Stimulated activated CD4-positive, alpha-beta T cell treated with anti-CD3 and anti-CD28 coated beads, Interleukin-1b, Interleukin-23, amount 100 ng/mL, for 1 hour (primary cell): ENCODE measurements at regions not wholly inside any gene's neighbourhood (a gene's known extent, or its start where the extent isn't known, plus 50 kb on each side); places are given as distances from the start of the nearest gene placed in this dataset.
"Not testable (repeated sequence)": the region's sequence is repeated elsewhere in the genome, so short reads cannot be mapped to it uniquely, and the experiment has no call there.

Experiments used
- DNase-seq, 2 donors: peaks; one replicate each; pipeline ENCODE4 v3.0.0-alpha.2; 2020; ENCODE audit warnings: low read depth in 2 of 2

DNA sequence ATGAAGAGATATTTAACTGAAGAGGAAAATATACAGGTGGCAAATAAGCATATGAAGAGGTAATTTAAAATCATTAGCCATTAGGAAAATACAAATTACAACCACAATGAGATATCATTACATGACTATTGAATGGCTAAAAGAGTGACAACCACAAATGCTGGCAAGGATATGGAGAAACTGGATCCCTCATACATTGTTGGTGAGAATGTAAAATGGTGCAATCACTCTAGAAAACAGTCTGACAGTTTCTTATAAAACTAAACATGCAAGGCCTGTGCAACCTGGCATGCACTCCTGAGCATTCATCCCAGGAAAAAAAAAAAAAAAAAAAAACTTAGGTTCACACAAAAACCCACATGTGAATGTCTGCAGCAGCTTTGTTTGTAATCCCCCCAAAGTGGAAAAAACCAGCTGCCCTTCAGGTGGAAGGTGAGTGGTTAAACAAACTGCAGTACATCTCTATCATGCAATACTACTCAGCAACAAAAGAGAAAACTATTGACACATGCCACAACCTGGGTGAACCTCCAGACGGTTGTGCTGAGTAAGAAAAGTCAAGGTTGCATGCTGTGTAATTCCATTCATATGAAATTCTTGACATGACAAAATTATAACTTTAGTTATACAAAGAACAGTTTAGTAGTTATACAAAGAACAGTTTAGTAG is 189.2 kb upstream of the IRF2BP2 start:
- DNase-seq = not testable (repeated sequence)

DNA sequence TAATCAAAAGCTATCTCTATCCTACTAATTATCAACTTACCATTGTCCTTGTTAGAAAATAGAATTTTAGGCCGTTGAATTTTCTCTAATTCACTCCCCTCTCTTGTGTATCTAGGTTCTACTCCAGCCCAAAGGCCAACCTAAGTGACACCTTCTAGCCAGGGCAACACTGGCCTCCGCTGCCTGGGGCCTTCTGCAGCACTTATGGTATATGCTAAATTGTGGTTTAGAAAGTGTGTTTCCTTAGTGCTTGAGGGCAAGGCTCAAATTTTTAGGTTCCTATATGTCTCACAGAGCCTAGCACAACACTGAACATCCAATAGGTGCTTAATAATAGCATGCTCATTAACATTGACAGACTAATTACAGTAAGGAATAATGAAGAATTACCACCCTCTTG is 187.2 kb upstream of the IRF2BP2 start:
- not testable (repeated sequence) for DNase-seq

DNA sequence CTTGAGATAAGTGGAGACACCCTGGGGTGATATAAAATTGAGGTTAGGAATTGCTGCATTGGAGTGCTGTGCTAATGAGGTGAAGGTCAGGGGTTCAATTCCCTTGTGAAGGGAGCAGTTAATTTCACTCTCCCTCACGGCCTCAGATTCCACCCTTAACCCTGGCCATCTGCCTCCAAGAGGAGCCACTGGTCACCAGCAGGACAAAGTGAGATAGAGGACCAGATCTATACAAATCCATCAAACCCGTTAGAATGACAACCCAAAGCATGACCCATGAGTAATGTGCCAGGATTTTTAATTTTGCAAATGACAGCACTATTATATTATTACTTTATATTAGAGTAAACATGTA is 186.4 kb upstream of the IRF2BP2 start:
- DNase-seq = not testable (repeated sequence)

DNA sequence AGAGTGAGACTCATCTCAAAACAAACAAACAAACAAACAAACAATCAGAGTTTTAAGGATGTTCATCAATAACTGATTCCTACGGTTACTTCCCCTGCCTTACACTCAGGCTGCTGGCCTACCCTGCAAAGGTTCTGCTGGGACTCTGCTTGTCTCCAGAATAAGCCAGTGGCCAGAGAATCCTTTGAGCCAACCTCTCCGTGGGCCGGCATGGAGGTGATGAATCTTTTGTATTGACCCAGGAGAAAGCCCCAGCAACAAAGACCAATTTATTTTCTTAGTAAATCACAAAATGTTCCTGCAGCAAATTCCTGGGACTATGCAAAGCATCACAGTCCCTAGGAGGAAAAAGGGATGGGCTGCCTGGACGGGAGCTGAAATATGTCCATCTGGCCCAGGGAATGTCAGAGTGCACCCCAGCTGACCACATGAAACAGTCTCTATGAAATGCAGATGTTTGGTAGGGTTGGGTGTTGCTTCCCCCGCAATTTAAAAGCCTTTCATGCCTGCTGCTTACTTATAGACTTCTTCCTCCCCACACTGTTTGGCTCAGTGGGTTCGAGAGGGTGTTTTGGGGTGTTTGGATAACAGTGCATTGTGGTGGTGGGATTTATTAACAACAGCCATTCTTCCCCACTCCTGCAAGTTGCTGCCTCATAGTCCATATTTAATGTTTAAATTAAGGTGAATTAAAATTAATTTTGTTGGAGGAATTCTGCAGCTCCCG is 185.9 kb upstream of the IRF2BP2 start:
- not testable (repeated sequence) for DNase-seq

DNA sequence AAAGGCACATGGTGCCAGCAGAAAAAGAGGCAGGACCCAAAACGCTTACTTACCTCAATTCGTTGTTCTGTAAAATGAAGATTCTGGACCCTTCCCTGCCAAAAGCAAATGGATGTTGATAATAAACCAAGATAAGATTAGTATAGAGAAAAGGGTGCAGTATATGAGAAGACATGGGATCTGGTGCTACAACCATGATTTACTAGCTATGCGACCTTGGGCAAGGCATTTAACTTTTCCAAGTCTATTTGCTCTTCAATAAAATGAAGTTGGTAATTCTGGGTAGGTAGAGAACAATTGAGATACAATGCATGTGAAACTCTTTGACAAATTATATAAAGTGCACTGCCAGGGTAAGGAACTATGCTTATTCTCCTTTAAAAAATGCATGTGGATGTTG is 185.0 kb upstream of the IRF2BP2 start:
- DNase-seq = not testable (repeated sequence)

DNA sequence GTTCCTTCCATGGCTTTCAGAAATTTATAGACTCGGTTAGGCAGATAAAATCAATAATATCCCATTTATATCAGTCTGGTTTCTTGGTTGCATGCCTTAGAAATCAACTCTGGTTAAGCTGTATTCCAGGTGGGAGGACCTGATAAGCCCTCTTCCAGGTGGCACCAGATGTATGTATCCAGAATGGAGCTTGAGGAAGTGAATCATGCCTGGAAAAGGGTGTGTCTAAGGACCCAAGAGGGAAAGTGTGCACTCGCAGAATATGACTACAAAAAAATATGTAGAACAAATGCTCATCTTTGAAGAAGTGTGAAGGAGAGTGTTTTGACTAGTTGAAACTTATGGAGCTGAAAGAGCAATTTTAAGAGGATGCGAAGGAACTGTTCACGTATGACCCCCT is 184.5 kb upstream of the IRF2BP2 start:
- not testable (repeated sequence) for DNase-seq

DNA sequence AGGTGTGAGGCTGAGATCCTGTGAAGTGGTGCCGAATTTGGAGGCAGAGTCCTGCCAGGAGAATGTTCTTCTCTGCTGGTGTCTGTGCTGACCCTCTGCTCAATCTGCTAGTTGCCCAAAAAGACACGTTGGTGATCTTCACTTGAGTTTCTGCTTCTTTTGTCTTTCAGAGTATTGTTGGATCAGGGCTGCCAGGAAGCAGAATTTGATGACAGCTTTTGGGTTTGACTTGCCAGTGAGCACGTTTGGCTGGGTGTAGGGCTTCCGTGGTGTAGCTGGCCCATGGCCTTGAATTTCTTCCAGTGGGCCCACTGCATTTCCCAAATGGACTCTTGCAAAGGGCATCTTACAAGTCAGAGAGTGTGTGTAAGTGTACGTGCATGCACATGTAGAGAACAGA is 183.9 kb upstream of the IRF2BP2 start:
- DNase-seq = not testable (repeated sequence)

DNA sequence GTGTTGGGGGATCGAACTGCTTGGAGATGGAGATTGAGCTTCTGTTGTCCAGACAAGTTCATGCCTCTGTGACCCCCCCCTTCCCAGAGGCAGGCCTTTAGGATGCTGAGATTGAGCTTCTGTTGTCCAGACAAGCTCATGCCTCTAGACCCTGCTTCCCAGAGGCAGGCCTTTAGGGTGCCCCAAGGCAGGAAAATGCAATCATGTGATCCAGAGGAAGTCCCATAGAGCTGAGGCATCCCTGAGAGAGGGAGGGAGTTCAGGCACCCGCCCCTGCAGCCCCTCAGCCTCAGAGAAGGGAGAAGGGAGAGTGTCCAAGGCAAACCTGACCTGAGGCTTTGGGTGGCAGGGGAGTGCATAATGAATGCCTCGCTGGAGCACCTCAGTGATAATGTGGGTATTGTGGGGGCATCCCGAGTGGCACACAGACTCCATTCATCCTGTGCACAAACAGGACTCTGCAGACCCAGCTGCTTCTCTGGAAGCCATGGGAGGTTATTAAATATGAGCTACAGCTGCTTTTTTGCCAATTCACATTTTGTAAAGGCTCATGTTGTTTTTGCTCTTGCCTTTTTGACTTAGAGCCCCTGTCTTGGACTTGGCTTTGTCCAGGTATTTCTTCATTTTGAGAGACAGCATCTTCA is 182.4 kb upstream of the IRF2BP2 start:
- not testable (repeated sequence) for DNase-seq

DNA sequence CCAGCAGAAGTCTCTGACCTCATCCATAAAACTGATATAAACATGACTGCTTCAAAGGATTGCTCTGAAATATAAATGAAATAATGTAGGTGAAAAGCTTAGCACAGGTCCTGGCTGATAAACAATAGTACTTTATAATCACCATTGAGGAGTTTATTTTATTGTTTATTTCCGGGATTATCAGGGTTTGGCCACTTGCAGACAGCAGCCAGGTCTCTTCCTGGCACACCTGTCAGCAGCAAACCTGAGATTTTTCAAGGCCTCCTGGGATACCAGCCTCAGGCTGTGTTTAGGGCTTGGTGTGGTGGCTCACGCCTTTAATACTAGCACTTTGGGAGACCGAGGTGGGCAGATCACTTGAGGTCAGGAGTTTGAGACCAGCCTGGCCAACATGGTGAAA is 181.6 kb upstream of the IRF2BP2 start:
- DNase-seq = not testable (repeated sequence)

DNA sequence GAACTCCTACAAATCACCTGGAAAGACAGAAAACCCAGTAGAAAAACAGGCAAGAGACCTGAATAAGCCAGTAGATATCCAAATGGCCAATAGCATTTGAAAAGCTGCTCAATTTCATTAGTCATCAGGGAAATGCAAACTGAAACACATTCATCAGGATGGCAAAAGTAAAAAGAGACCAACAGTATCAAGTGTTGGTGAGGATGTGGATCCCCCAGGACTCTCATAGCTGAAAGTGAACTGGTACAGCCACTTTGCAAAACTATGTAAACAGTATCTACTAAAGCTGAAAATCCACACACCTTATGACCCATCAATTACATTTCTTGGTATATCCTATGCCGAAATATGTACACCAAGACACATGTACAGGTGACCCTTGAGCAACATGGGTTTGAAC is 180.4 kb upstream of the IRF2BP2 start:
- not testable (repeated sequence) for DNase-seq

DNA sequence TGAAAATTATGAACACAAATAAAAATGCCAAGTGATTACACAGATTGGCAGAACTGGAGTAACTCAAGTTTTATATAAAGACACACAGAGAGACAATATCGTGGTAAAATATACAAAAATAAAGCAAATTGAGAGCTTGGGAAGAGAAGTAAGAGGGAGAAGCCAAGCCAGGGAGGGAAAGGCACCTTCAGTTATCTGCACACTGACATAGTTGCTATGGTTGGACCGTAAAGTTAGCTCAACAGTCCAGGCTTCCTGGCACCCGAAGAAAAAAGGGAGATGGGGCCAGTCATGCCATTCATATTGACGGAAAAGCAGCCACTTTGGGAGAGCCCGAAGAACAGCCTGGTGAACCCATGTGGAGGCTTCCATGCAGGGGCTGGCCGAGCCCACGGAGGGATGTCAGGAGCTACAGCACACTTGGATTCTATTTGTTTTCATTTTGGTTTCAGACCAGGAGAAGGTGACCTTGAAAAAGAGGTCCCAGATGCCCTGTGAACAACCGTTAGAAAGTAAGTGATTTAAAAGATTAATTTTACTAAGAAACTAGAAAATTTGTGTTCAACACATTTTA is 177.1 kb upstream of the IRF2BP2 start:
- not testable (repeated sequence) for DNase-seq

DNA sequence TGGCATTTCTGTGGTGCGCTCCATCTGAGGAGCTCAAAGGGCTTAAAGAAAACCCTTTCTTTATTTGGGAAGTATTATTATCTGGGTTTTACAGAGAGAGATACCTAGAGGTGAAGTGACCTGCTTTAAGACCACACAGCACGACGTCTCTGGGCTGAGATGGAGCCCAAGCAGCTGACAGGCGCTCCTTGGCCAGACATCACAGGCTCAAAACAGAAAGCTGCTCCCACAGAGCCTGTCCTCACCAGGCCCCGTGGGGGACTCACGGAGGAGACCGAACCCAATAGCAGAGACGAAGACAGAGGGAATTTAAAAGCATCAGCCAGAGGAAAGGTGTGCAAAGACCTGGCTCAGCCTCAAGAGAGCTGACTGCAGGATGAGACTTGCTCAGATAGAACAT is 175.9 kb upstream of the IRF2BP2 start:
- not testable (repeated sequence) for DNase-seq

DNA sequence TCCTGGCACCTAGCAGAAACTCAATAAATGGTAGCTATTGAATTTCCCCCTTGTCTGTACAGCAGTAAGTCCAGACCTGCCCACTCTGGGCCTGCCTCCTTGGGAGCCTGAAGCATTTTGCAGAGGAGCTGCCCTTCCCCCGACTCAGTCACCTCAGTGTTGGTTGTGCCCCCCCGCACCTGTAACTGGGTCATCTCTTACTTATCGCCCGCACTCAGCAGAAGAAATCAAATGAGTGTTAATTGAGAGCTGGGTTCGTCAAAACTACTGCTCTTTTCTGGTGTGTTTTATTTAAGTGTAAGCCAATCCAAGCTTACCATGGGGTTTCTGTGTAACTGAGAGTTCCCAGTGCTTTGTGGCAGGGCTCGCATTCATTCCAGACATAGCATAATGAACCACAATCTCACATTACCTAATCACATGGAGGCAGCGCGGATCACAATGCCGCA is 175.5 kb upstream of the IRF2BP2 start:
- DNase-seq = not testable (repeated sequence)

DNA sequence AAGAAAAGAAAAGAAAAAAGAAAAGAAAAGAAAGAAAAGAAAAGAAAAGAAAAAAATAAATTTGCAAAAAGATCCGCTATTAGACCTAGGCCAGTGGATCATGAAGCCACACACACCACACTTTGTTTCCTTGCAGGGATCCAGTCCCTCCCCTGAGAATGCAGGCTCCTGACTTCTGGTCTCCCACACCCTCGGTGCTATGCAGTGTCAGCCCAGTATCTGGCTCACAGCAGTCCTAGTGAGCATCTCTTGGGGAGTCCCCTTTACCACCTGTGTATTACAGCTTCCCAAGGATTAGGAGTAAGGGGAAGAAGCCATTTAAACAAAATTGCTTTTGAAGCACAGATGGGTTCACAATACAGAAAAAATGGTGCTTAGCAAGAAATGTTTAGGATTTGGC is 174.1 kb upstream of the IRF2BP2 start:
- not testable (repeated sequence) for DNase-seq

DNA sequence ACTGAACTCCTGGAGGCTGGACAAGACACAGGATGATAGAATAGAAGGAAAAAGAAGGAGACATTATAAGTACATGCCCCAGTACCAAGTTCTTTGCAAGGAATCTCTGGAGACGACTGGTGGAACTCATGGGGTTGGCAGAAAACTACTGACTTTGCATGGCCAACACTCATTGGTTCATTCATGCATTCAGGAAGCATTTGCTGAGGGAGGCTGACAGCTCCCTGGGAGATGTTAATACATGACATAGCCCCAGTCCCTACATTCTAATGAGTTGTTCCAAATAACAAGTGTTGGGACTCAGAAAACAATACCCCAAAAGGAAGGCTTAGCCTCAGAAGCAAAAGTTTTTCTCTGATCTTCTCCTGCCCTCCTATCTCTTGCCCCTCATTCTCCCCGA is 172.8 kb upstream of the IRF2BP2 start:
- no peak for DNase-seq

DNA sequence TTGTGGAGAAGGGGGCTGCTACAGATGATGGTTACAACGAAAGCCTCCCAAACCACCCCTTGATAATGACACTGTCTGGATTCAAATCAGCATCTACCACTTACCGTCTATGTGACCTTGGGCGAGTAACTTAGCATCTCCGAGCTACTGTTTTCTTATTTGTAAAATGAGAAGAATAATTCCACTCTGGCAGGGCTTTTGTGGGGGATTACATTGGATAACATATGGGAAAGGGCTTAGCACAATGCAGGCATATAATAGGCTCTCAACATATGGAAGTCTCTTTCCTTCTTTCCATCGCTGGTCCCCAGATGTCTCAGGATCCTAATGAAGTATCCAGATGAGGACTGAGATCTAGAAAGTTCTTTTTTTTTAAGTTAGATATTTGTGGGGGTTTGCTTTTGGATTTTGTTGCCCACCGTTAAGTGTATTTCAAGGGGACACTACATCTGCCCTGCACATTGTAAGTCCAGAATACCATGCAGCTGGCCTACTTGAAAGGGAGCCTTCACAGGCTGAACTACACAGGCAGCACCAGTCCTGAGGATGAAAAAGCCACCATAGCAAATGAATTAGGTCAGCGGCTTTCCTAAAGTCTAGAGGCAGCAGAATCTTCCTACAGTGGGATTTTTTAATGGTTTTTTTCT is 172.2 kb upstream of the IRF2BP2 start:
- no peak for DNase-seq

DNA sequence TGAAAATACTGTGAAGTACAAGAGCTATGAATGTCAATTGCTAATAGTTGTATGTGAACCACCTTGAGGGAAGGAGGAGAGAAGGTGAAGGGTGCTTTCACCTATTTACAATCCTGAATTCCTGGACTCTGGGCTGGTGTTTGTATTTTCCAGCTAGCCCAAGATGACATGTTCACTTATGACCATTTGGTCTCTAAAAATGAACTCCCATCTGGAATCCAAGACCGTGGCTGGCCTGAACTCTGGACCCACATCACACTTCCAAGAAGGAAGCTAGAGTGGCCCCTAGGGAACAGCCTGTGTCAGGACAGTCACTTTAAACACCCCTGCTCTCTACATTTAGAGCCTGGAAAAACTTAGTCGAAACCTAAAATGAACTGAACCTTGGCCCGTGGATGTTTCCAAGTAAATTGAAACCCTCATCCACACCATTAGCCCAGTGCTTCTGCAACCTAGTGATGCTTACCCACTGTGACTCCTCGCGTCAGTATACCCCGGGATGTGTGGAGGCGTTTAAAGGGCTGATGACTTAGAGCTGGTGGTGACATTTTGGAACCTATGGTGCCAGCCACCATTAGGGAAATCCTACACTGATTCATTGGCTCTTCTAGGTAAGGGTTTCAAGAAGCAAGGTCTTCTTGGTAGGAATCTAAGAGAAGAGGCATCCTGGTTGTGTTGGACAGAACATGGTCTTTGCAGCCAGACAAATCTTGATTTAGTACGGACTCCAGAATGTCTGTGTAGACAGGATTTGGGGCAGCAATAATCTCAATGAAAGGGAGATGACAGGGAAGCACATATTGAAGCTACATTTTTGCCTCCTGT is 171.5 kb upstream of the IRF2BP2 start:
- DNase-seq = no peak

DNA sequence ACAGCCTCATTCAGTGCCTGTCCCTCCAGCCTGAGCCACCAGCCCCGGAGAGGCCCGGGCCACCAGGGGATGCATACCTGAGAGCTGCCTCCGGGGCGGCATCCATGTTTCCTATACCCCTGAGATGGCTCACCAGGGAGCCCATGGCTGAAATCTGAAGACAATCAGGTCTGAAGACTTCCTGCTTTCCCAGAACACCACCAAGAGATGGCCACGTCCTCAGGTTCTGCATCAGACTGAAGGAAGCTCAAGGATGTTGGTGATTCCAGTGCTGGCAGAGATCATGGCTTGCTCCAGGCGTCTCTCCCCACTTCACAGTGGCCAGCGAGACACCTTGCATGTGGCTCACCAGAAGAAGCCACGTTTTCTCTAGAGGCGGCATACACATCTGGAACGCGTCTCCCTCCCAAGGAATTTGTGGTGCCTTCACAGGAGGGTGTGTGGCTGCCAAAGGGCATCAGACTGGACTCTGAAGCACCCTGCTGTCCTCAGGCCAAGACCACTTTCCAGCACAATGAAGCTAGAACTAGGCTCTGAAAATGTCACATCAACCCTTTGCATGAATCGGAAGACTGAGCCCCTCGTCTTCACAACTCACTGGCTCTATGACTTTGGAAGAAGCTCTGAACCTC is 170.7 kb upstream of the IRF2BP2 start:
- no peak for DNase-seq

DNA sequence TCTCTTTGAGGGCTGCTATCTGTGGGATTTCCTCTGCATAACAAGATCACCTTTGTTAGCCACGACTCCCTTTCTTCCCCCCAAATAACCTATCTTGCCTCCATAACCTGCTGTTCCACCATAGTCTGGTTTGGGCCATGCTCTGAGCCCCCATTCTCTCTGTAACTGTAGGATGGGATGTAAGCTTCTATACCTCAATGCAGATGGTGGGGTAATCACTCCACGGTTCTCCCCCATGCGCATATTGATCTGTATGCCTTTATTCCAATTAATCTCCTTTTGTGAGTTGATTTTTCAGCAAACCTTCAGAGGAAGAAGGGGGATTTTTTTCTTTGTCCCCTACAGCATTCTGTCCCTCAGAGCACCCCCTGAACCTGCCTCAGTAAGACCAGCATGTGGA is 170.1 kb upstream of the IRF2BP2 start:
- DNase-seq = no peak

DNA sequence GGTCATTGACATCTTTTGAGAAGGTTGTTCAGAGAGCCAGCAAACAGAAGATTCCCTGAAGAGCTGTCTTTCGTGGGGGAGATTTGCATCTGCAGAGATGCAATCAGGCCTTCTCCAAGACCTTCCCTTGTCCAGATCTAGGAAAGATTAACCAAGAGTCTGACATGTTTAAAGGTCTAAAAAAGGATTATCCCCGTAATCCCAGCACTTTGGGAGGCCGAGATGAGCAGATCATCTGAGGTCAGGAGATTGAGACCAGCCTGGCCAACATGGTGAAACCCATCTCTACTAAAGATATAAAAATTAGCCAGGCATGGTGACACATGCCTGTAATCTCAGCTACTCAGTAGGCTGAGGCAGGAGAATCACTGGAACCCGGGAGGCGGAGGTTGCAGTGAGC is 169.6 kb upstream of the IRF2BP2 start:
- DNase-seq = not testable (repeated sequence)

DNA sequence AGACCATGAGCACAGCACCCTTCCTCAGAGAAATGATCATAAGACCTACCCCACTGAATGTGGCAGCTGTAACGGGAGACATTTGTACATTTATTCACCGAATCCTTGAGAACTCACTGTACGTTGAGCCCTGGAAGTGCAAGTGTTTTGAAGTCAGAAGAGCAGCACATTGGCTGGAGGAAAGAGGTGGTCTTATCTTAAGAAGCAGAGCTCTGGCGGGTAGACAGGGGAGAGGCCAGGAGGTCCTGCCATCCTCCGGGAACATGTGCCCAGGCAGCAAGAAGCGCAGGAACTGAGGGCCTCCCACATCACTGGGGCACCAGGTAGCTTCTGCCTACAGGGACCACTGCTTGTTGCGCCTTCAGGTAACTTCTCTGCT is 169.2 kb upstream of the IRF2BP2 start:
- DNase-seq = no peak
